CD4-positive, alpha-beta T cell (primary cell): ENCODE measurements at regions not wholly inside any gene's neighbourhood (a gene's known extent, or its start where the extent isn't known, plus 50 kb on each side); places are given as distances from the start of the nearest gene placed in this dataset.

Experiments used
- ATAC-seq: fragments of 200-7000 bp; cut with Tn5 transposase; one replicate; pipeline ENCODE4 v1.10.0; 2022; ENCODE audit warnings: mild to moderate bottlenecking; ENCODE audit not compliant: poor library complexity
- CTCF ChIA-PET: fragments of 350-600 bp; sonication (Branson Sonifier 250); formaldehyde crosslinking; loops from one replicate; lab custom pipeline; 2021; ENCODE audit warnings: antibody characterized with exemption, inconsistent platforms; lab: Charles Lee
- POLR2A ChIA-PET: fragments of 350-600 bp; sonication (Branson Sonifier 250); formaldehyde crosslinking; loops from one replicate; lab custom pipeline; 2021; ENCODE audit warnings: antibody characterized with exemption, inconsistent platforms; lab: Charles Lee
- DNase-seq, 14 experiments: peaks; one replicate each; pipeline ENCODE4 v3.0.0-alpha.2; 2013 to 2020; ENCODE audit warnings: mixed read lengths in 2 of 14
- H3K27ac ChIP-seq, 2 donors: one replicate each; pipeline versions ENCODE4 v1.5.1 to v1.7.0; 2013; ENCODE audit warnings: low read length in 2 of 2, low read depth in 1 of 2, mild to moderate bottlenecking in 1 of 2
- H3K27me3 ChIP-seq, 2 experiments: 1 replicate in 1 of 2; 2 replicates in 1 of 2; pipeline versions ENCODE4 v1.6.1 to v1.7.0; 2013; ENCODE audit warnings: low read length in 2 of 2, control low read depth in 1 of 2, mild to moderate bottlenecking in 1 of 2, moderate library complexity in 1 of 2; ENCODE audit not compliant: insufficient read depth in 2 of 2, control insufficient read depth in 1 of 2
- H3K36me3 ChIP-seq: one replicate; pipeline ENCODE4 v1.6.1; 2013; ENCODE audit warnings: low read length, control low read depth; ENCODE audit not compliant: insufficient read depth
- H3K4me1 ChIP-seq: one replicate; pipeline ENCODE4 v1.6.1; 2013; ENCODE audit warnings: low read length, control low read depth; ENCODE audit not compliant: insufficient read depth
- H3K4me3 ChIP-seq: one replicate; pipeline ENCODE4 v1.5.1; 2013; ENCODE audit warnings: mild to moderate bottlenecking, low read length, moderate library complexity
- H3K9me3 ChIP-seq, 2 experiments: 1 replicate in 1 of 2; 2 replicates in 1 of 2; pipeline versions ENCODE4 v1.6.1 to v1.7.0; 2013; ENCODE audit warnings: low read length in 2 of 2, mild to moderate bottlenecking in 2 of 2, control low read depth in 1 of 2, moderate library complexity in 1 of 2; ENCODE audit not compliant: control insufficient read depth in 1 of 2, insufficient read depth in 1 of 2
- H3K27ac Mint-ChIP-seq: one replicate; pipeline ENCODE4 v1.8.0; 2020; ENCODE audit warnings: mixed read lengths
- H3K27me3 Mint-ChIP-seq: one replicate; pipeline ENCODE4 v1.8.0; 2021; ENCODE audit warnings: mixed read lengths
- H3K36me3 Mint-ChIP-seq: one replicate; pipeline ENCODE4 v1.8.0; 2021; ENCODE audit warnings: low read depth, mixed read lengths
- H3K4me1 Mint-ChIP-seq: one replicate; pipeline ENCODE4 v1.8.0; 2021; ENCODE audit warnings: low read depth, mixed read lengths
- H3K4me3 Mint-ChIP-seq: one replicate; pipeline ENCODE4 v1.8.0; 2020; ENCODE audit warnings: mild to moderate bottlenecking, mixed read lengths
- H3K9me3 Mint-ChIP-seq: one replicate; pipeline ENCODE4 v1.8.0; 2020; ENCODE audit warnings: mixed read lengths
- CTCF ChIP-seq: fragments of 200-600 bp; IDR thresholded peaks from one replicate; pipeline ENCODE4 v1.8.0; 2022; ENCODE audit warnings: antibody characterized with exemption, mild to moderate bottlenecking
- intact Hi-C, 2 experiments: fragments of 100-400 bp; cut with DNase I in 1 of 2; cut with micrococcal nuclease in 1 of 2; formaldehyde crosslinking; loops; one replicate each; pipeline versions ENCODE4 v1.15.1 to v1.9.0; 2023 to 2025; cut with DNase I, micrococcal nuclease

GRCh38 chr12:115828168-115828567 lies 449.3 kb downstream of the MED13L start:
- DNase-seq: no peak
- Mint-ChIP-seq H3K4me3 (no peak overlapping the region), H3K27ac (no peak overlapping the region), H3K27me3 (peaks cover 7% of the 10 kb centered on the region), H3K36me3 (no peaks in the 10 kb centered on the region), H3K9me3 (no peaks in the 10 kb centered on the region), H3K4me1 (no peaks in the 10 kb centered on the region)
- Histone ChIP-seq H3K4me3 (no peak overlapping the region), H3K9me3 (peaks cover 0 to 11% of the 10 kb centered on the region in 2 experiments), H3K36me3 (no peaks in the 10 kb centered on the region), H3K27me3 (no peaks in the 10 kb centered on the region), H3K4me1 (no peaks in the 10 kb centered on the region), H3K27ac (no peak overlapping the region)
- ChIA-PET POLR2A (no interaction called here), CTCF (no interaction called here)
- TF ChIP-seq CTCF: no peak
- ATAC-seq: no peak
- intact Hi-C loops: no loop called here

GRCh38 chr12:115824936-115825602 lies 452.4 kb downstream of the MED13L start:
- H3K27ac Mint-ChIP-seq: no peak overlapping the region
- POLR2A ChIA-PET: no interaction called here
- H3K4me3 Mint-ChIP-seq: no peak overlapping the region
- no peaks in the 10 kb centered on the region for H3K4me1 Mint-ChIP-seq
- CTCF ChIA-PET: no interaction called here
- intact Hi-C loops: no loop called here
- H3K36me3 ChIP-seq: no peaks in the 10 kb centered on the region
- no peak overlapping the region for H3K27ac ChIP-seq
- no peak for TF ChIP-seq CTCF
- no peaks in the 10 kb centered on the region for H3K27me3 ChIP-seq
- H3K4me3 ChIP-seq: no peak overlapping the region
- DNase-seq (no peak), ATAC-seq (no peak)
- peaks cover 11% of the 10 kb centered on the region for H3K27me3 Mint-ChIP-seq
- H3K9me3 Mint-ChIP-seq: no peaks in the 10 kb centered on the region
- H3K9me3 ChIP-seq: peaks cover 0 to 4% of the 10 kb centered on the region in 2 experiments
- H3K36me3 Mint-ChIP-seq: no peaks in the 10 kb centered on the region
- no peaks in the 10 kb centered on the region for H3K4me1 ChIP-seq

- POLR2A ChIA-PET: no interaction called here
- CTCF ChIA-PET: no interaction called here
- intact Hi-C loops: no loop called here
- ATAC-seq: no peak
- no peaks in the 10 kb centered on the region for H3K9me3 Mint-ChIP-seq
- H3K4me3 Mint-ChIP-seq: no peak overlapping the region
- H3K27me3 ChIP-seq: no peaks in the 10 kb centered on the region
- H3K4me1 Mint-ChIP-seq: no peaks in the 10 kb centered on the region
- DNase-seq: no peak
- peaks cover 0 to 4% of the 10 kb centered on the region in 2 experiments for H3K9me3 ChIP-seq
- no peak for TF ChIP-seq CTCF
- no peaks in the 10 kb centered on the region for H3K36me3 Mint-ChIP-seq
- H3K4me3 ChIP-seq: no peak overlapping the region
- no peaks in the 10 kb centered on the region for H3K36me3 ChIP-seq
- no peak overlapping the region for H3K27ac ChIP-seq
- H3K4me1 ChIP-seq: no peaks in the 10 kb centered on the region
- H3K27me3 Mint-ChIP-seq: peaks cover 14% of the 10 kb centered on the region
- H3K27ac Mint-ChIP-seq: no peak overlapping the region
Observed at GRCh38 chr12:115823635-115824034, 453.9 kb downstream of the MED13L start.
